Prostate gland (tissue), 2 donors: ENCODE measurements at regions not wholly inside any gene's neighbourhood (a gene's known extent, or its start where the extent isn't known, plus 50 kb on each side); places are given as distances from the start of the nearest gene placed in this dataset.

Source experiments
- DNase-seq: peaks from one replicate; pipeline ENCODE4 v3.0.0-alpha.2; 2019; ENCODE audit warnings: low spot score
- H3K27ac ChIP-seq, 2 donors: fragments of 200-600 bp; sonication (generic); 2 replicates each; pipeline ENCODE4 v1.5.1; 2017 to 2019
- H3K27me3 ChIP-seq: fragments of 200-600 bp; sonication (generic); replicated peaks from 2 replicates; pipeline ENCODE4 v1.5.1; 2019; ENCODE audit not compliant: insufficient read depth
- H3K36me3 ChIP-seq, 2 donors: fragments of 200-600 bp; sonication (generic); 1 replicate in 1 of 2; 2 replicates in 1 of 2; pipeline versions ENCODE4 v1.5.1 to v1.8.1; 2017 to 2019
- H3K4me1 ChIP-seq: fragments of 200-600 bp; sonication (generic); replicated peaks from 2 replicates; pipeline ENCODE4 v1.5.1; 2019
- H3K4me3 ChIP-seq, 2 donors: fragments of 200-600 bp; sonication (generic); 2 replicates each; pipeline ENCODE4 v1.5.1; 2017 to 2019
- H3K9me3 ChIP-seq: fragments of 200-600 bp; sonication (generic); 2 replicates; pipeline ENCODE4 v1.5.1; 2017
- CTCF ChIP-seq, 4 experiments: fragments of 200-600 bp in 2 of 4; fragments of 450-650 bp in 2 of 4; sonication (generic) in 2 of 4; IDR thresholded peaks; 1 replicate in 3 of 4; 2 replicates in 1 of 4; pipeline ENCODE4 v1.5.1; 2016 to 2019; ENCODE audit warnings: antibody characterized with exemption in 4 of 4, mild to moderate bottlenecking in 2 of 4, moderate library complexity in 2 of 4
- POLR2A ChIP-seq: fragments of 450-650 bp; IDR thresholded peaks from one replicate; pipeline ENCODE4 v1.6.1; 2016; ENCODE audit warnings: antibody characterized with exemption, mild to moderate bottlenecking
- POLR2AphosphoS5 ChIP-seq: sonication (generic); formaldehyde crosslinking; IDR thresholded peaks from one replicate; pipeline ENCODE4 v1.6.1; 2017; ENCODE audit warnings: antibody characterized with exemption
- WGBS: methylation state at CpG from one replicate; pipeline ENCODE4 v1.1.5; 2018; 5-methylcytosine and 5-hydroxymethylcytosine counted together
- intact Hi-C: fragments of 100-400 bp; cut with DNase I; formaldehyde crosslinking; loops from one replicate; pipeline ENCODE4 v1.14.2; 2022

- H3K36me3 ChIP-seq, result no peaks in the 10 kb centered on the region
- TF ChIP-seq CTCF (IDR thresholded peaks at IDR 0.05), result no peak
- TF ChIP-seq POLR2AphosphoS5, result no peak
- no peak overlapping the region for H3K4me3 ChIP-seq
- 94% methylated on average over 2 of the region's 2 CpGs for WGBS
- no peaks in the 10 kb centered on the region for H3K9me3 ChIP-seq
- no peak overlapping the region for H3K27ac ChIP-seq
- H3K4me1 ChIP-seq, result no peaks in the 10 kb centered on the region
- no peaks in the 10 kb centered on the region for H3K27me3 ChIP-seq
- DNase-seq, result no peak
- intact Hi-C loops, result no loop called here
These were observed 233.3 kb upstream of the SFSWAP start for GRCh38 chr12:131477613-131478012.

- H3K9me3 ChIP-seq, result no peaks in the 10 kb centered on the region
- H3K36me3 ChIP-seq, result no peaks in the 10 kb centered on the region
- 53% methylated on average over 3 of the region's 3 CpGs for WGBS
- H3K27me3 ChIP-seq, result no peaks in the 10 kb centered on the region
- H3K27ac ChIP-seq, result no peak overlapping the region
- no peak overlapping the region for H3K4me3 ChIP-seq
- H3K4me1 ChIP-seq, result no peaks in the 10 kb centered on the region
- intact Hi-C loops, result no loop called here
- TF ChIP-seq POLR2AphosphoS5, result no peak
- TF ChIP-seq POLR2A, result no peak
- TF ChIP-seq CTCF (IDR thresholded peaks at IDR 0.05), result no peak
- DNase-seq, result no peak
These were observed 232.4 kb upstream of the SFSWAP start for GRCh38 chr12:131478468-131478867.

- Histone ChIP-seq H3K27ac (no peak overlapping the region), H3K4me3 (no peak overlapping the region), H3K9me3 (no peaks in the 10 kb centered on the region), H3K4me1 (no peaks in the 10 kb centered on the region), H3K27me3 (no peaks in the 10 kb centered on the region), H3K36me3 (no peaks in the 10 kb centered on the region)
- TF ChIP-seq POLR2A (no peak), POLR2AphosphoS5 (no peak), CTCF (IDR thresholded peaks at IDR 0.05) (no peak)
- 74% methylated on average over 6 of the region's 6 CpGs for WGBS
- DNase-seq, result no peak
- intact Hi-C loops, result no loop called here
These were observed 228.7 kb upstream of the SFSWAP start for GRCh38 chr12:131482199-131482598.

GRCh38 chr12:131482686-131483085 lies 228.2 kb upstream of the SFSWAP start:
- WGBS, result 85% methylated on average over 9 of the region's 9 CpGs
- no peaks in the 10 kb centered on the region for H3K4me1 ChIP-seq
- H3K9me3 ChIP-seq, result no peaks in the 10 kb centered on the region
- intact Hi-C loops, result no loop called here
- no peaks in the 10 kb centered on the region for H3K27me3 ChIP-seq
- no peak for DNase-seq
- no peak overlapping the region for H3K4me3 ChIP-seq
- no peak for TF ChIP-seq CTCF (IDR thresholded peaks at IDR 0.05)
- no peak for TF ChIP-seq POLR2A
- no peak for TF ChIP-seq POLR2AphosphoS5
- no peak overlapping the region for H3K27ac ChIP-seq
- no peaks in the 10 kb centered on the region for H3K36me3 ChIP-seq

GRCh38 chr12:131486451-131487230 lies 224.2 kb upstream of the SFSWAP start:
- no peak for TF ChIP-seq POLR2A
- no peak for TF ChIP-seq CTCF (IDR thresholded peaks at IDR 0.05)
- no peak for TF ChIP-seq POLR2AphosphoS5
- H3K36me3 ChIP-seq, result no peaks in the 10 kb centered on the region
- H3K27me3 ChIP-seq, result no peaks in the 10 kb centered on the region
- no peak overlapping the region for H3K27ac ChIP-seq
- H3K4me3 ChIP-seq, result no peak overlapping the region
- 50% methylated on average over 5 of the region's 5 CpGs for WGBS
- DNase-seq, result no peak
- no peaks in the 10 kb centered on the region for H3K4me1 ChIP-seq
- H3K9me3 ChIP-seq, result no peaks in the 10 kb centered on the region
- intact Hi-C loops, result no loop called here
